ENCODE measurements at regions not wholly inside any gene's neighbourhood (a gene's known extent, or its start where the extent isn't known, plus 50 kb on each side); places are given as distances from the start of the nearest gene placed in this dataset.

DNA sequence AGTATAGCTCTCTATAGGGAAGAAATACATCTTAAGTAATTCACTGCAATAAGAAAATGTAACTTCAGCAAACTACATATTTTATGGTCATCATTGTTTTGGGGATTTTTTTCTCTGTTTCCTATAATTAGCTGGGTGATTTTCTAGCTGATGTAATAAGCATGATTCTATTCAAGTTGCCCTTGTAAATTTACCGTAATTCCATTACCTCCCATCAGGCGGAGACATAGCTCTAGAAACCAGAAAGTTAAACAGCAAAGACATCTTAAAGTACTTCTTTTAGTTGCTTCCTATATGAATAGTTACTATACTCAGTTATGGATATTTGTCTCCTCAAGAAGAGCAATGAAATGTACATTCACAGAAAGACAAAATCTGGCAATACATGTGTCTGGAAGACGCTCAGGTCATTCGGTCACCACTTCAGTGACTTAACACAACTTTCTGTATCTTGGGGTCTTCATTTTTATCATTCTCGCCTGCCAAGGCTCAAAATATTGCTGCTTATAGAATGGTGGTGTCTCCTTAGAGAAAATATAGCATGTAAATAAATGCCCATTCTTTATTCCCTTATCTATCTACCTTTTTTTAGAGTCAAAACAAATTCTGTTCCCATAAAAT, 239.9 kb upstream of the ZC3H12C start:
- DNase-seq (ENCODE audit: low read depth): peak; percentile 78
- TF ChIP-seq, protein P1, sequence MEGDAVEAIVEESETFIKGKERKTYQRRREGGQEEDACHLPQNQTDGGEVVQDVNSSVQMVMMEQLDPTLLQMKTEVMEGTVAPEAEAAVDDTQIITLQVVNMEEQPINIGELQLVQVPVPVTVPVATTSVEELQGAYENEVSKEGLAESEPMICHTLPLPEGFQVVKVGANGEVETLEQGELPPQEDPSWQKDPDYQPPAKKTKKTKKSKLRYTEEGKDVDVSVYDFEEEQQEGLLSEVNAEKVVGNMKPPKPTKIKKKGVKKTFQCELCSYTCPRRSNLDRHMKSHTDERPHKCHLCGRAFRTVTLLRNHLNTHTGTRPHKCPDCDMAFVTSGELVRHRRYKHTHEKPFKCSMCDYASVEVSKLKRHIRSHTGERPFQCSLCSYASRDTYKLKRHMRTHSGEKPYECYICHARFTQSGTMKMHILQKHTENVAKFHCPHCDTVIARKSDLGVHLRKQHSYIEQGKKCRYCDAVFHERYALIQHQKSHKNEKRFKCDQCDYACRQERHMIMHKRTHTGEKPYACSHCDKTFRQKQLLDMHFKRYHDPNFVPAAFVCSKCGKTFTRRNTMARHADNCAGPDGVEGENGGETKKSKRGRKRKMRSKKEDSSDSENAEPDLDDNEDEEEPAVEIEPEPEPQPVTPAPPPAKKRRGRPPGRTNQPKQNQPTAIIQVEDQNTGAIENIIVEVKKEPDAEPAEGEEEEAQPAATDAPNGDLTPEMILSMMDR (IDR thresholded peaks at IDR 0.05; ENCODE audit: insufficient read depth, low read depth, low read length): peak; percentile 70
- H3K4me3 ChIP-seq (ENCODE audit: low read depth, low read length): no peak overlapping the region

DNA sequence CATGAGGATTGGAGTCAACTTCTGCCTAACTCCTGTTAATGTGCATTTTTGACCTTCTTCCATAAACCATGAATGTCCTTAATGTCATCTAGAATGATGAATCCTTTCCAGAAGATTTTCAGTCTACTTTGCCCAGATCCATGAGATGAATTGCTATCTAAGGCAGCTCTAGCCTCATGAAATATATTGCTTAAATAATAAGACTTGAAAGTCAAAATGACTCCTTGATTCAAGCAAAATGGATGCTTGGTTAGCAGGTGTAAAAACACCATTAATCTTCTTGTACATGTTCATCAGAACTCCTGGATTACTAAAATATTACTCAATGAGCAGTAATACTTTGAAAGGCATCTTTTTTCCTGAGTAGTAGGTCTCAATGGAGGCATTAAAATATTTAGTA, 238.5 kb upstream of the ZC3H12C start:
- TF ChIP-seq, protein P1 (IDR thresholded peaks at IDR 0.05; ENCODE audit: insufficient read depth, low read depth, low read length): no peak
- no peak for DNase-seq (ENCODE audit: low read depth)
- H3K4me3 ChIP-seq (ENCODE audit: low read depth, low read length): no peak overlapping the region

DNA sequence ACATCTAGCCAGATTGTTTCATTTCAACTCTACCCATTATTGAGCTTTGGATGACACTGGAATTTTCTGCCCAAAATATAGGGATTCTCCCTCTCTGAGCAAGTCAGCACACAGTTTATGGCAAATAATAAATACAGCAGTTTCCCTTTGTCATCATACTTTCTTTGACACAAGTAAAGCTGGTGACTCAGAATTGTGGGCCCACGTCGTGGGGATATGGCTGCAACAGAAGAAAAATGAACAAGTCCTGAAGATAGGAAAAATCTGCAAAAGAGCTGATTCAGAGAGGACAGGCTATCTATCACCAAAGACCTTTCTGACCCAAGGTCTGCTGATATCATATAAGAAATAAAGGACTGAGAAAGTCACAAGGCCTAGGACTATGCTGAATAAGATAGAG, 236.3 kb upstream of the ZC3H12C start:
- no peak for DNase-seq (ENCODE audit: low read depth)
- TF ChIP-seq, protein P1 (IDR thresholded peaks at IDR 0.05; ENCODE audit: insufficient read depth, low read depth, low read length): no peak
- no peak overlapping the region for H3K4me3 ChIP-seq (ENCODE audit: low read depth, low read length)

DNA sequence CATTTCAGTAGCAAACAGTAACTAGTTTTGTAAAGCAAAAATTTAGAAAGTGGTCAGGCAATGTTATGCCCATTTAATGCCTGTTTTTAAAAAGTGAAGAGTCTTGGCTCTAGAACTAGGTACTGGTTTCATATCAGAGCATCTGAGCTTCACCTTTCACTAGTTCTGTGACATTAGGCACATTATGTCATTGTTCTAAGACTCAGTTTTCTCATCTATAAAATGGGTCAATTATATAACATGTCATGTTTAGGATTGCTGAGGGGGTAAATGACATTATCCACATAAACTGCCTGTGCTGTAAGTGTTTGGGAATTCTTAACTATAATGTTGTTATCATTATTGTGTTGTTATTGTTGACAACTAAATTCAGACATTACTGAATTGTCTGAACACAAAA, 235.6 kb upstream of the ZC3H12C start:
- no peak overlapping the region for H3K4me3 ChIP-seq (ENCODE audit: low read depth, low read length)
- no peak for DNase-seq (ENCODE audit: low read depth)
- TF ChIP-seq, protein P1 (IDR thresholded peaks at IDR 0.05; ENCODE audit: insufficient read depth, low read depth, low read length): no peak

DNA sequence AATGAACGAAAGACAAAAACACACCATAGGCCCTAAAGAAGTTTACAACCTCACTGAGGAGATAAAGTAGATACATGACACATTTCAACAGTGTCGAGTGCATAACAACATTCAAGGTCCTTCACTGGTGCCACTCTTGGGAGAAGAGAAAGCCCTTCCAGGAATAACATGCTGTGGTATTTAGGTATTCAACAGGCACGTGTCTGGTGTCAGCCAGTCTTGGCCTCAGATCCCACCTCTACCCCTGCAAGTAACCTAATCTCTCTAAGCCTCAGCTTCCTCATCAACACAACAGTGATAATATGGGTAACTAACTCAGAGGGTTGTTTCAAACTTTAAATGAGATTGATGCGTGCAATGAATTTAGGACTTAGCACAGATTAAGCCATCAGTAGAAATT, 235.0 kb upstream of the ZC3H12C start:
- DNase-seq (ENCODE audit: low read depth): no peak
- TF ChIP-seq, protein P1 (IDR thresholded peaks at IDR 0.05; ENCODE audit: insufficient read depth, low read depth, low read length): no peak
- no peak overlapping the region for H3K4me3 ChIP-seq (ENCODE audit: low read depth, low read length)

DNA sequence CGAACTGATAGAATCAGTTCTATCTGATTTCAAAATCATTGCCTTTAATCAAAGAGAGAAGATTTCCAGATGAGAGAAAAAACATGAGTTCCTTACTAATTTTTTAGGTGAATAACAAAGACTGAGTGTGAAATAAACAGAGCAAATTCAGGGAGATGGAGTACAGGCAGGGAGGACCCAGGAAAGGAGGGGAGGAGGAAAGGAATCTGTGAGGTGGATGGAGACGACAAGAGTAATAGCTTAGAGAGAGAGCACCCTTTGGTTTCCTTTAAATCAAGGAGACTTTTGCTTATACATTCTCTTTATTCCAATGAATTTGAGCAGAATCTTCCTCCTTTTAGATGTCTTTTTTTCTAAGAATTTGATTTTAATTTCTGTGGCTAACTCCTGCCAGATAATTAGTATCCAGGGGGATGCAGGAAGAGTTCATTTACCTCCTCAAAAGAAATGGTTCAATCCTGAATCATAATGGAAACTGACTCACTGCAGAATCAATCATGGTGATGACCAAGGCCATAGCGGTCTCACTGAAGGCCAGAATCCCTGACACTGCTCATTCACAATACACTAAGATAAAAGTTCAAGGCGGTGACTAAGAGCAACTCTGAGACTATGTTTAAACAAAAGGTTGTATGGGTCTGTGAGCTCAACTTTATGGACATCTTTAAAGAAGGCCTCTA, 234.0 kb upstream of the ZC3H12C start:
- no peak overlapping the region for H3K4me3 ChIP-seq (ENCODE audit: low read depth, low read length)
- DNase-seq (ENCODE audit: low read depth): no peak
- TF ChIP-seq, protein P1 (IDR thresholded peaks at IDR 0.05; ENCODE audit: insufficient read depth, low read depth, low read length): no peak

Measured in fibroblast of villous mesenchyme (primary cell).